HUES64 (cell line): ENCODE measurements at regions not wholly inside any gene's neighbourhood (a gene's known extent, or its start where the extent isn't known, plus 50 kb on each side); places are given as distances from the start of the nearest gene placed in this dataset.
"Not testable (repeated sequence)": the region's sequence is repeated elsewhere in the genome, so short reads cannot be mapped to it uniquely, and the experiment has no call there.

Experiments used
- H3K27ac ChIP-seq: 2 replicates; pipeline ENCODE4 v1.7.0; 2013; ENCODE audit warnings: low read depth, low read length, inconsistent platforms
- H3K27me3 ChIP-seq: 2 replicates; pipeline ENCODE4 v1.6.1; 2013; ENCODE audit warnings: mild to moderate bottlenecking, low read length; ENCODE audit not compliant: insufficient read depth
- H3K36me3 ChIP-seq: 2 replicates; pipeline ENCODE4 v1.6.1; 2013; ENCODE audit warnings: mild to moderate bottlenecking, low read length; ENCODE audit not compliant: insufficient read depth
- H3K4me1 ChIP-seq: 2 replicates; pipeline ENCODE4 v1.6.1; 2013; ENCODE audit warnings: mild to moderate bottlenecking, low read length, moderate library complexity; ENCODE audit not compliant: insufficient read depth
- H3K4me3 ChIP-seq: 2 replicates; pipeline ENCODE4 v1.5.1; 2013; ENCODE audit warnings: mild to moderate bottlenecking, low read length, moderate library complexity
- H3K9ac ChIP-seq: 2 replicates; pipeline ENCODE4 v1.6.1; 2013; ENCODE audit warnings: mild to moderate bottlenecking, low read depth, low read length
- H3K9me3 ChIP-seq: 2 replicates; pipeline ENCODE4 v1.6.1; 2013; ENCODE audit warnings: low read depth, low read length; ENCODE audit not compliant: insufficient read depth
- WGBS: fragments of 150-250, 120-280 bp; methylation state at CpG from one replicate; pipeline ENCODE4 v1.1.7; 2013; ENCODE audit warnings: missing lambda C conversion rate; 5-methylcytosine and 5-hydroxymethylcytosine counted together

DNA sequence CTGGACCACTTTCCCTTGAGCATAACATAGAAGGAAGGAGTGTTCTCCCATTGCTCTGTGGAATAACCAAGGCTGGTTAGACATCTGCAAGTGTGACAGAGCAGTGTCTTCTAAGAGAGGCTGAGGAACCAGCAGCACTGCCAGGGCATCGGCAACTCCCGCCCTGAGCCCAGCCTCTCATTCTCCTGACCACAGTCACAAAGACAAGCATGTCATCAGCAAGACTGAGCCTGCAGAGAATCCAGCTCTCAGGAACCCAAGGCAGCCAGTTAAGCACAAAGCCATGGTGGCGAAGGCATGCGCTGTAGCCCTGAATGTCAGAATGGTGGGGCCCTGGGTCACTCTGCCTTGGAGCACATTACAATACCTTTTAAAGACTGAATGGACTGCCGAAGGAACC lies 253.9 kb downstream of the AGTPBP1 start:
- no peak overlapping the region for H3K27ac ChIP-seq
- H3K9ac ChIP-seq: no peak overlapping the region
- H3K27me3 ChIP-seq: no peaks in the 10 kb centered on the region
- no peak overlapping the region for H3K4me3 ChIP-seq
- H3K4me1 ChIP-seq: peaks cover 4% of the 10 kb centered on the region; the same call in 1 of the 2 replicates
- no peaks in the 10 kb centered on the region for H3K36me3 ChIP-seq
- 93% methylated on average over 5 of the region's 5 CpGs for WGBS
- H3K9me3 ChIP-seq: no peaks in the 10 kb centered on the region

GRCh38 chr9:85484235-85484634 lies 257.5 kb downstream of the AGTPBP1 start:
- Histone ChIP-seq H3K36me3 (no peaks in the 10 kb centered on the region), H3K4me1 (peaks cover 4% of the 10 kb centered on the region; the same call in 1 of the 2 replicates), H3K27me3 (no peaks in the 10 kb centered on the region), H3K4me3 (no peak overlapping the region), H3K9me3 (no peaks in the 10 kb centered on the region), H3K9ac (no peak overlapping the region), H3K27ac (no peak overlapping the region)
- 90% methylated on average over 2 of the region's 2 CpGs for WGBS

DNA sequence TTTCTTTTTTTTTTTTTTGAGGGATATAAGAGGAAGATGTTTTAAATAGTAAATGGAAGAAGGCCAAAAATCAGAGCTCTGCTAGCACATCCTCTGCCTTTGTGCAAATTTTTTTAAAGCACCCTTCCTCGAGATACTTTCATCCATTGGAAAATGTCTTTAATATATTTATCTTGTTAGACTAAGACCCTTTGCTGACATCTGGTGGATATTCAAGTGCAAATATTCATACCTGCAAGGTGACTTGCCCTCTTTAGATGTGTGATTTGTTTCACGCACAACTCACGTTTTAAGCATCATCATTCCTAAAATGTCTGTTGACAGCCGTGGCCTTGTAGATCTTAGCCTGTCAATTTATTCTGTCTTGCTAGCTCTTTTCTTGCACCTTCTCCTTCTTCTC lies 258.5 kb downstream of the AGTPBP1 start:
- no peak overlapping the region for H3K27ac ChIP-seq
- no peaks in the 10 kb centered on the region for H3K36me3 ChIP-seq
- H3K9ac ChIP-seq: no peak overlapping the region
- H3K27me3 ChIP-seq: no peaks in the 10 kb centered on the region
- WGBS: 90% methylated on average over 4 of the region's 4 CpGs
- no peaks in the 10 kb centered on the region for H3K9me3 ChIP-seq
- H3K4me3 ChIP-seq: no peak overlapping the region
- H3K4me1 ChIP-seq: peaks cover 4% of the 10 kb centered on the region; the same call in 1 of the 2 replicates

GRCh38 chr9:85479305-85479704 lies 262.4 kb downstream of the AGTPBP1 start:
- H3K9ac ChIP-seq: no peak overlapping the region
- no peaks in the 10 kb centered on the region for H3K27me3 ChIP-seq
- WGBS: 90% methylated on average over 1 of the region's 1 CpG
- H3K36me3 ChIP-seq: no peaks in the 10 kb centered on the region
- peaks cover 19% of the 10 kb centered on the region for H3K9me3 ChIP-seq
- H3K4me3 ChIP-seq: no peak overlapping the region
- H3K4me1 ChIP-seq: peaks cover 4% of the 10 kb centered on the region; the same call in 1 of the 2 replicates
- H3K27ac ChIP-seq: no peak overlapping the region

GRCh38 chr9:85478847-85479246 lies 262.9 kb downstream of the AGTPBP1 start:
- WGBS: 94% methylated on average over 3 of the region's 3 CpGs
- Histone ChIP-seq H3K27me3 (no peaks in the 10 kb centered on the region), H3K4me1 (peaks cover 4% of the 10 kb centered on the region; the same call in 1 of the 2 replicates), H3K27ac (no peak overlapping the region), H3K4me3 (no peak overlapping the region), H3K9me3 (peaks cover 23% of the 10 kb centered on the region), H3K36me3 (no peaks in the 10 kb centered on the region), H3K9ac (no peak overlapping the region)

GRCh38 chr9:85474896-85475295 lies 266.9 kb downstream of the AGTPBP1 start:
- not testable (repeated sequence) for H3K4me3 ChIP-seq, H3K4me1 ChIP-seq, H3K27ac ChIP-seq, H3K9ac ChIP-seq, H3K27me3 ChIP-seq, H3K36me3 ChIP-seq
- peaks cover 24% of the 10 kb centered on the region for H3K9me3 ChIP-seq

DNA sequence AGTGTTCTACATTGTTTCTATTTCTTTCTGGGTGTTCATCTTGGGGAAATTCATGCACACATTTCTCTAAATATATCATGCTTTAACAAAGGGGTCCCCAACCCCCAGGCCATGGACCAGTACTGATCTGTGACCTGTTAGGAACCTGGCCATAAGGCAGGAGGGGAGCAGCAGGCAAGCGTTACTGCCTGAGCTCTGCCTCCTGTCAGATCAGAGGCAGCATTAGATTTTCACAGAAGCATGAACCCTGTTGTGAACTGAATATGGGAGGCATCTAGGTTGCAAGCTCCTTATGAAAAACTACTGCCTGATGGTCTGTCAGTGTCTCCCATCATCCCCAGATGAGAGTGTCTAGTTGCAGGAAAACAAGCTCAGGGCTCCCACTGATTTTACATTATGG lies 270.0 kb downstream of the AGTPBP1 start:
- Histone ChIP-seq H3K9ac (no peak overlapping the region), H3K9me3 (peaks cover 24% of the 10 kb centered on the region), H3K27ac (no peak overlapping the region), H3K4me3 (no peak overlapping the region), H3K36me3 (no peaks in the 10 kb centered on the region), H3K4me1 (peaks cover 12% of the 10 kb centered on the region), H3K27me3 (no peaks in the 10 kb centered on the region)
- WGBS: 79% methylated on average over 1 of the region's 1 CpG

- Histone ChIP-seq H3K4me1 (peaks cover 13% of the 10 kb centered on the region), H3K9ac (no peak overlapping the region), H3K36me3 (no peaks in the 10 kb centered on the region), H3K27ac (no peak overlapping the region), H3K9me3 (0 out of 2 replicates have a peak, but pooled peaks cover 2% of the 10 kb centered on the region), H3K27me3 (no peaks in the 10 kb centered on the region), H3K4me3 (no peak overlapping the region)
- 93% methylated on average over 10 of the region's 10 CpGs for WGBS
These were observed 272.7 kb downstream of the AGTPBP1 start for GRCh38 chr9:85469041-85469440.

DNA sequence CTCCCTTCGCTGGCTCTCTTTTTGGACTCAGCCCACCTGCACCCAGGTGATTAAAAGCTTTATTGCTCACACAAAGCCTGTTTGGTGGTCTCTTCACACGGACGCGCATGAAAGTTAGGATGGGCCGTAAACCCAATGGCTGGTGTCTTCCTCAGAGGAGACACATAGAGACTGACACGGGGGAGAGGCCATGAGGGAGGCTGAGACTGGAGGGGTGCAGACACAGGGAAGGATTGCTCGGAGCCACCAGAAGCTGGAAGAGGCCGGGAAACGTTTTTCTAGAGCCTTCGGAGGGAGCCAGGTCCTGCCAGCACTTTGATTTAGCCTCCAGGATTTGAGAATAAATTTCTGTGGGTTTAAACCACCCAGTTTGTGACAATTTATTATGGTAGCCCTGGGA lies 274.9 kb downstream of the AGTPBP1 start:
- Histone ChIP-seq H3K27ac (peak overlapping the region; percentile 48; the same call in 1 of the 2 replicates), H3K9ac (0 out of 2 replicates have a peak overlapping the region, but pooled peaks have one; percentile 34), H3K9me3 (no peaks in the 10 kb centered on the region), H3K27me3 (no peaks in the 10 kb centered on the region), H3K4me1 (peaks cover 13% of the 10 kb centered on the region), H3K36me3 (no peaks in the 10 kb centered on the region), H3K4me3 (no peak overlapping the region)
- WGBS: 68% methylated on average over 10 of the region's 10 CpGs

- not testable (repeated sequence) for H3K27ac ChIP-seq, H3K9ac ChIP-seq, H3K27me3 ChIP-seq, H3K36me3 ChIP-seq, H3K4me1 ChIP-seq, H3K9me3 ChIP-seq
- WGBS: 33% methylated on average over 5 of the region's 5 CpGs
- peak overlapping the region; percentile 10; the same call in 1 of the 2 replicates for H3K4me3 ChIP-seq
These were observed 283.5 kb downstream of the AGTPBP1 start for GRCh38 chr9:85458114-85458864.

- H3K27me3 ChIP-seq: no peaks in the 10 kb centered on the region
- no peaks in the 10 kb centered on the region for H3K9me3 ChIP-seq
- no peak overlapping the region for H3K9ac ChIP-seq
- 94% methylated on average over 5 of the region's 5 CpGs for WGBS
- H3K4me3 ChIP-seq: no peak overlapping the region
- no peaks in the 10 kb centered on the region for H3K36me3 ChIP-seq
- no peak overlapping the region for H3K27ac ChIP-seq
- H3K4me1 ChIP-seq: no peaks in the 10 kb centered on the region
These were observed 287.9 kb downstream of the AGTPBP1 start for GRCh38 chr9:85453850-85454249.
